GM12878 (cell line): ENCODE measurements at regions not wholly inside any gene's neighbourhood (a gene's known extent, or its start where the extent isn't known, plus 50 kb on each side); places are given as distances from the start of the nearest gene placed in this dataset.

ENCODE experiments used
- TAF1 ChIP-seq: IDR thresholded peaks from 2 replicates; pipeline ENCODE4 v1.6.1; 2011; ENCODE audit warnings: mild to moderate bottlenecking, low read depth, low read length, borderline replicate concordance
- TF ChIP-seq, protein P1 (sequence below), 3 experiments: IDR thresholded peaks in 2 of 3; conservative IDR thresholded peaks in 1 of 3; 2 replicates each; pipeline ENCODE4 v1.5.1; 2011; ENCODE audit warnings: low read depth in 3 of 3, low read length in 3 of 3, mild to moderate bottlenecking in 3 of 3, control low read depth in 2 of 3, moderate library complexity in 2 of 3, inconsistent platforms in 1 of 3, mixed read lengths in 1 of 3; ENCODE audit not compliant: control insufficient read depth in 2 of 3, insufficient read depth in 1 of 3; ENCODE audit errors: extremely low read depth in 1 of 3

DNA sequence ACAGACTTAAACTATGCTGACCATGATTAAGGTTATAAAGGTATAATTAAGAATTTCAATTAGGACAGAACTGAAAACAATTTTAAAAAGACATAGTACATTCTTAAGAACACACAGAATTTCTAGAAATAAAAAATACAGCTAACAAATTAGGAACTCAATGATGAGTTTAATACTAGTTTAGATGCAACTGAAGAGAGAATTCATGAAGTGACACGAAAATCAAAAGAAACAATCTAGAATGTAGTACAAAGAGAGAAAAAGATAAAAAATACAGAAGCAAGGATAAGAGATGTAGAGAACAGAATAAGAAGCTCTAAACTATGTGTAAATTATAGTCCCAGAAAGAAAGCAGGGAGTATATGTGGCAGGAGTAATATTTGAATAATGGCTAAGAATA is 187.8 kb upstream of the KRR1 start:
- TF ChIP-seq, protein P1, sequence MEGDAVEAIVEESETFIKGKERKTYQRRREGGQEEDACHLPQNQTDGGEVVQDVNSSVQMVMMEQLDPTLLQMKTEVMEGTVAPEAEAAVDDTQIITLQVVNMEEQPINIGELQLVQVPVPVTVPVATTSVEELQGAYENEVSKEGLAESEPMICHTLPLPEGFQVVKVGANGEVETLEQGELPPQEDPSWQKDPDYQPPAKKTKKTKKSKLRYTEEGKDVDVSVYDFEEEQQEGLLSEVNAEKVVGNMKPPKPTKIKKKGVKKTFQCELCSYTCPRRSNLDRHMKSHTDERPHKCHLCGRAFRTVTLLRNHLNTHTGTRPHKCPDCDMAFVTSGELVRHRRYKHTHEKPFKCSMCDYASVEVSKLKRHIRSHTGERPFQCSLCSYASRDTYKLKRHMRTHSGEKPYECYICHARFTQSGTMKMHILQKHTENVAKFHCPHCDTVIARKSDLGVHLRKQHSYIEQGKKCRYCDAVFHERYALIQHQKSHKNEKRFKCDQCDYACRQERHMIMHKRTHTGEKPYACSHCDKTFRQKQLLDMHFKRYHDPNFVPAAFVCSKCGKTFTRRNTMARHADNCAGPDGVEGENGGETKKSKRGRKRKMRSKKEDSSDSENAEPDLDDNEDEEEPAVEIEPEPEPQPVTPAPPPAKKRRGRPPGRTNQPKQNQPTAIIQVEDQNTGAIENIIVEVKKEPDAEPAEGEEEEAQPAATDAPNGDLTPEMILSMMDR (IDR thresholded peaks at IDR 0.05 in 2 of 3, conservative IDR thresholded peaks at IDR 0.05 in 1 of 3; ENCODE audit: control insufficient read depth in 2 of 3, extremely low read depth in 1 of 3, insufficient read depth in 1 of 3, low read depth in 3 of 3, low read length in 3 of 3): no peak
- TF ChIP-seq TAF1: no peak
